NCI-H82 treated with DMSO at 0.1 percent for 48 hours (cell line): ENCODE measurements at regions not wholly inside any gene's neighbourhood (a gene's known extent, or its start where the extent isn't known, plus 50 kb on each side); places are given as distances from the start of the nearest gene placed in this dataset.
"Not testable (repeated sequence)": the region's sequence is repeated elsewhere in the genome, so short reads cannot be mapped to it uniquely, and the experiment has no call there.

Experiments
- DNase-seq: peaks from one replicate; lab custom pipeline; 2025; ENCODE audit not compliant: unreplicated experiment; lab: John Stamatoyannopoulos, UW

GRCh38 chr1:234907208-234907939 lies 221.3 kb downstream of the TOMM20 start:
- no peak for DNase-seq

DNA sequence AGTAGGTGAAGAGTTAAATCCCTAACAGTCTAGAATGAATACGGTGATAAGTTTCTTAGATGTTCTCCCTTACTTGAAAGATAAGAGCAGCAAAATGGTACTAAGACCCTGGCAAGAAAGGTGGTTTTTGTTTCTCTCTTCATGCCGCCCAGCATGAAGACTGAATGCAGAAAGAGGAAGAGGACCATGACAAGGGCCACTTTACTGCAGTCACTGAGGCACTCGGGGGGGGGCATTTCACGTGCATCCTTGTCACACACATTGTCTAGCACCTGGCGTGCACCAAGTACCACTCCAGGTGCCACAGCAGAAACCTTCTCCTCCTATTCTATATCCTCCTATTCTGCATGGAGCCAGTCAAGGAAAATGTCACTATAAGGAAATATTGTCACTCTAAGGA lies 222.0 kb downstream of the TOMM20 start:
- no peak for DNase-seq

GRCh38 chr1:234902774-234903547 lies 225.7 kb downstream of the TOMM20 start:
- DNase-seq = no peak

- DNase-seq = no peak
Measured at GRCh38 chr1:234901491-234902049, 227.1 kb downstream of the TOMM20 start.

DNA sequence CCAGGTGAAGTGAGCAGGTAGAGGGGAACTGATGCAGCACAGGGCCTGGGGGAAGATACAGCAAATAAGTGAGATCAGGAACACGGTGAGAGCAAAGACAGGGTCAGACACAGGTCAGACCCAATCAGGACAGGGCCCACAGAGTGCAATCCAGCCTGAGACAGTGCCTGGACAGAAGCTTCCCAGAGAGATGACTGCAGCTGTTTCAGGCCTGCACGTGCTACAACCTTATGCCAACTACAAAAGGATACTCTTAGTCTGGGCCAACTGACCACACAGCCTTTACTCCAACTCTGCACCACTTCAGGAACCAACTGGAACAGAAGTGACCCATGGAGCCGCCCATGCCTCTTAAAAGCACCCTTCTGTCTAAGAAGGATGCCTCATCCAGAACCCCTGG lies 228.0 kb downstream of the TOMM20 start:
- DNase-seq = no peak

DNA sequence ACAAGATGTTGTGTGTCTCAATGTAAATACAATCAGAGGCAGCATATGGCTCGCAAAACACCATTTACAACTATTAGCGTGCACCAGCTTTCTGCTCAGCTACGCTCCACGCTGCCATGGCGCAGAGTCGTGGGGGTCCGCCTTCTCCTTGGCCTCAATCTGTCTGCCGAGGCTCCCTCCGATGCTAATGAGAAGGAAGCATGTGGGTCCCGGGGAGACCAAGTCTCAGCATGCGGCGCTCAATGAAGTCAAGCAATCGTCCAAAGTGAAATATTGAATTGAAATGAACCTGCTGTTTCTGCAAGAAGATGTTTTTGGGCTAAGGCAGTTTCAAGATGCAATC lies 228.9 kb downstream of the TOMM20 start:
- DNase-seq = no peak

DNA sequence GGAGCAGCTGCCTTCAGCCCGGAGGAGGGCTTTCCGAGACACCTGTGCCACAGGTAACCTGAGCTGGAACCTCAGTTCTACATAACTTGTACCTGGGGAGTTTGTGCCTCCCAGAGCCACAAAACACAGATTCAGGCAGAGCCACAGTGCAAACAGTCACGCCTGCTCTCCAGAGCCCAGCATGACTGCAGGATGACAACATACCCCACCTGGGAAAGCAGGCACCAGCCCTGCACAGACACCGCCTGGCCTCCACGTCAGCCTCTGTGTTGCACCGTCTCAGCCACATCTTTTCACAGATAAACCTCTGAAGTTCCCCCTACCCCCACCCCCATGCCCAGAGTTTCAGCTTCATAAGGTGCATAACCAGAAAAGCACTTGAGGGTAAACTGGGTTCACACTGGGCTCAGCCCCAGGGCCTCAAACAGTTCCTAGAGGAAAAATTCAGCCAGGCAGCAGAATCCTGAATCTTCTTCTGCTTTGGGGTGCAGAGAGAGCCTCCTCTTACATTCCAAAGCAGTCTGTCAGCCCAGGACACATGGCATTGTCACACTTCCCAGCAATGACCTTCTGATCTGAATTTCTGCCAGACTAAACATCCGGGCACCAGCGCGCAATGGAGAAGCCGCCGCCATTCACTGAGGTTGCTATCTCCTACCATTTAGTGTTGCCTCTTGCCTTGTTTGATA lies 229.5 kb downstream of the TOMM20 start:
- no peak for DNase-seq

DNA sequence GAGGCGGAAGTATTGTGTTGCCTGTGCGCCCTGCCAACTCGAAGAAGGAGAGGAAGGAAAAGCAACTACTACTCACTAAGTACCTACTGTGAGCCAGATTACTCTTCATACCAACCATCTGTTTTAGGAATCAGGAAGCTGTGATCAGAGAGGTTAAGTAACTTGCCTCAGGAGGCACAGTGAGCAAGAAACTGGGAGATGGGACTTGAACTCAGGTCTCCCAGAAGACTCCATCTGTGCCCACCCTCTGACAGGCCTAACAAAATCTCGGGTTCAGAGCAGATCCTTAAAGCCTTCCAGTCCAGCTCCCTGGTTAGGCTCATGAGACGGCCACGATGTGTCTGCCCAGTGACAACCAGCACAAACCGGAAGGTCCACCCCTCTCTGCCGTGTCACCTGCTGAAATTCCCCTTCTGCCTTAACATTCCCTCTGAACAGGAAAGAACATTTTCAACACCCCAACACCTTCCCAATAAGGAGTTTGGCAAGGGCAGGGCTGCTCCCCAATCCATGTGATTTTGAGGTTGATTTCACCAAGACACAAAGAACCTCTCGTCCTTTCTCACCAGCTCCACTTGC lies 230.1 kb downstream of the TOMM20 start:
- no peak for DNase-seq

DNA sequence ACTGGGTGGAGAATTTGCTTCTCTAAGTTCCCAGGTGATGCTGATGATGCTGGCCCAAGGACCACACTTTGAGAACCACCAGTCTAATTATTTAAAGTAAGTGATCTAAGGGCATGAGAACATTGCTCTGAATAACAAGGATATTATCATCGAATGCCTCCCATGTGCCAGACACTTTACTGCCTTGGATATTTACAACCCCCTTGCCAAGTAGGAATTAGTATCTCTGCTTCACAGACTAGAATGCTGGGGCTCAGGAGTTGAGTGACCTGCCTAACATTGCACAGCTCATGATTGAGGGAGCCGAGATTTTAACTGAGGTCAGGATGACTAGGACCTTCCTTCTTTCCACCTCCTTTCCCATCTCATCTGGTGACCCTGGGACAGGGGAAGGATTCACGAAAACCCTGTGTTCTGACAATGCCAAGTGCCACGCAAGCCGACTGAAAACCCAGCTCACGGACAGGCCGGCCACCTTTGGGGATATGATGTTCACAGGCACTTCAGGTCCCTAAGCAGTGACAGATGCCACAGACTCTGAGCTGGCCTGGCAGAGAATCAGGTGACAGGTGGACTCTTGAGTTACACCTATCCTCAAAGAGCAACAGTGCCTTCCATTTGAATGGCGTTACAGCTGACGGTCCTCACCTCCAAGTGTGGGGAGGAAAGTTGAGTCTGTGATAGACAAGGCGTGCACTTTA lies 230.7 kb downstream of the TOMM20 start:
- no peak for DNase-seq

DNA sequence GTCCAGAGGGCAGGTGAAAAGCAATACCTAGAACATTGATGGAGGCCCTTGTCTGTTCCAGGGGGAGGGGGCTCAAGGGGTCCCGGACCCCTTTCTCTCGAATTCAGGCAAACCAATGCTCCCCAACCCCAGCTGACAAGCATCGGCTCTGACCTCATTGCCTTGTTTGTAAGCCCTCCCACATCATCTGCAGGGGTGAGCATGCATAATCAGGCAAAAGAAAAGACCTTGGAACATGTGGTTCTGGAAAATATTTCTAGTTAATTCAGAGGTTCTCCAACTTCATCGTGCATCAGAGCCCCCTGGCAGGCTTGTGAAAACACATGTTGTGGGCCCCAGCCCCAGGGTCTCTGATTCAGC lies 231.3 kb downstream of the TOMM20 start:
- DNase-seq = no peak

DNA sequence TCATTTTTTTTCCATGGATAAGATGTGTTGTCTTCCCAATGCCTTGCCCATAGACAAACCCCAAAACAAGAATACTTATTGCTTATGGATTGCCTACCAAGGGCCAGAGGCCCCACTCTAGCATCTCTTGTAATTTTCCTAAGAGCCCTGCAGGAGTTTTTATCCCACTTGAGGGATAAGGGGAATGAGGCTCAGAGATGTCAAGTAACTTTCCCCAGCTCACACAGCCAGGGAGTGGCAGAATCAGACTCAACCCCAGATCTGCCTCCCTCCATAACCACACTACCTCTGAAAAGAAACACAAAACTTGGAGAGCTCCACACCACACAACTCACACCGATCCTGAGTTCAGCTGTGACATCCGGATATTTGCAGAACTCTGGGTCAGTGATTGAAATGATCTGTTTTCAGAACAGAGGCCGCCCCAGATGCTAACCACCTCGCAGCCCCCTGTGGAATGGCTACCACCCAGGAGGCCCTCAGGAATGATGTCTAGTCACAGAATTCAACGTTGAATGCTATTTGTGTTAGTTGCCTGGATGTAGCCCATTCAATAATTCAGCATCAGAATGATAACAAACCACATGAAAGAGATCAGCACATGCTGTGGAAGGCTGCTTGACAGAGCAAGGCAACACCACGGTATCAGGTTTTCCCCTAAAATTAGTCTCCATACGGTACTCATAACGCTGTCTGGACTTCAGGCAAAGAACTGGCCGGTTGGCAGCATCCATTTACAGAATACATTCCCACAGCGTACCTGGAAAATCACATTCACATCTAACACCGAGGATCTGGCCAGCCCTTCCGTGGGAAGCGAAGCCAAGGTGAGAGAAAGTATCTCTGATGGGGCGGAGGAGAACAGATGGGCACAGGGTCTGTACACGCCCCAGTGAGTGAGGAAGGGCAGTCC lies 231.9 kb downstream of the TOMM20 start:
- DNase-seq = no peak

DNA sequence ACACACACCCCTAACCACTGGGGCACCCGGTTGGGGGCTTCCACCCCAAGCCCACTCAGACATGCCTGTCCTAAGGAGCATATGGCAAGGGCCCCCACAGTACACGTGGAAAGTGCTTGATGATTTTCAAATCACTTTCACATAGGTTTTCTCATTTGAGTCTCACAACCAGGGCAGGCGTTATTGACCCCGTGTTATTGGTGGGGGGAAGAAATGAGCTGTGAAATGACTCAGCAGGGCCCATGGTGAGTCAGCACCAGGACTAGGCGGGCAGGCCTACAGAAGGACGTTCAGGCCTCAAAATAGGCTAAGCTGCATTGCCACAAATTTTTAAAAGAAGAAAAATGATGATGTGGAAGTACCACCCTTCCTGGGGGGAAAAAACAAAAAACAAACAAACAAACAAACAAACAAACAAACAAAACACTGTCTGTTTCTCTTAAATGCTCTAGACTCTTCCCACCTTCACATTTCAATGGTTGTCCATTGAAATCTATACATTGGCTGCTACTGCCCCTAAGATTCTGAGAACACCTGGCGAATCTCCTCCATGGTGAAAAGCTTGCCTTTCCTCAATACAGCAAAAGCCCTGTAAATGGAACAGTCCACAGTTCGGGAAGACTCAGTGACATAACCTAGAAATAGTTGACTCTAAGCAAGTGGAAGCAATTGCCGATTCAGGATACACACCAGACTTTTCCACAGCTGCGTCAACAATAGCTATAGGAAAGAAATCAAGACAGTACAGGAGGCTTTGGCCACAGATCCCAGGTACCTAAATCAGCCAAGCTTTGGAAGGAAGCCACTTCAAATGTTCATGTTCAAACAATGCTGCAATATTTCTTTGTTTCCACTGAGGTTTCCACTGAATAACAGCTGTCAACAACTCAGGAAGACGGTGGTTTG lies 234.7 kb downstream of the TOMM20 start:
- no peak for DNase-seq

- no peak for DNase-seq
Measured at GRCh38 chr1:234893359-234893724, 235.3 kb downstream of the TOMM20 start.

DNA sequence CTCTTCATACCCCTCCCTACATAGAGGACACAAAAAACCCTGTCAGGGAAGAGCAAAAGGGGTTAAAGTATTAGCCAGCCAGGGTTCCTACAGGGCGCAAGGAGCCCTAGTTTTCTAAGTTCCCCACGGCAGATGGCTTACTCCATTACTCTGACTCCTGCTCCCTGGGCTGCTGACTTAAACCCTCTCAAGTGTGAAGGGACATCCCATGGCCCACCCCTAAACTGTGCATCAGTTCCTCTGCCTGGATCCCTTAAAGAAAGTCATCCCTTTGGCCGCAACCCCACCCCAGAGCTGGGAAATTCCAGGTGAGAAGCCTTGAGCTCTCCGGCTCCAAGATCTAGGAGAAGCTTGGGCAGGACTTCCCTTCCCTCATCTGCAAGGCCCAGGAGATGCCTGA lies 236.0 kb downstream of the TOMM20 start:
- DNase-seq = no peak

DNA sequence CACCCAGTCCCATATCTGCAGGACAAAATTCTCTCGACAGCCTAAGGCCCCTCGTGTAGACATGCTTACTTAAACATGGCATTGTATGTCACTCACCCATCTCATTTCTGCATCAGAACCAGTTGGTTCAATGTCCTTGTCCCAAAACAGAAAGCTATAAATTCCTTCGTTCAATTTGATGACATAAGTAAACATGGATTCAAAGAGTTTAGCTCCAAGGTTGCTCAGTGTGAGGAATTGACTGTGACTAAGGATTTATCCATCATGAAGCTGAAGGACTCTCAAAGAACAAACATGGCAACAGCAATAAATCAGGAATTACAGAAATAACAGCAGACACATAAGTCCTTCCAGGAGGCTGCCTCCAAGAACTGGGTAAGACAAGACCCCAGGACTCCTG lies 237.2 kb downstream of the TOMM20 start:
- DNase-seq = no peak

GRCh38 chr1:234889643-234890042 lies 239.0 kb downstream of the TOMM20 start:
- no peak for DNase-seq

- not testable (repeated sequence) for DNase-seq
Measured at GRCh38 chr1:234888247-234888646, 240.4 kb downstream of the TOMM20 start.

DNA sequence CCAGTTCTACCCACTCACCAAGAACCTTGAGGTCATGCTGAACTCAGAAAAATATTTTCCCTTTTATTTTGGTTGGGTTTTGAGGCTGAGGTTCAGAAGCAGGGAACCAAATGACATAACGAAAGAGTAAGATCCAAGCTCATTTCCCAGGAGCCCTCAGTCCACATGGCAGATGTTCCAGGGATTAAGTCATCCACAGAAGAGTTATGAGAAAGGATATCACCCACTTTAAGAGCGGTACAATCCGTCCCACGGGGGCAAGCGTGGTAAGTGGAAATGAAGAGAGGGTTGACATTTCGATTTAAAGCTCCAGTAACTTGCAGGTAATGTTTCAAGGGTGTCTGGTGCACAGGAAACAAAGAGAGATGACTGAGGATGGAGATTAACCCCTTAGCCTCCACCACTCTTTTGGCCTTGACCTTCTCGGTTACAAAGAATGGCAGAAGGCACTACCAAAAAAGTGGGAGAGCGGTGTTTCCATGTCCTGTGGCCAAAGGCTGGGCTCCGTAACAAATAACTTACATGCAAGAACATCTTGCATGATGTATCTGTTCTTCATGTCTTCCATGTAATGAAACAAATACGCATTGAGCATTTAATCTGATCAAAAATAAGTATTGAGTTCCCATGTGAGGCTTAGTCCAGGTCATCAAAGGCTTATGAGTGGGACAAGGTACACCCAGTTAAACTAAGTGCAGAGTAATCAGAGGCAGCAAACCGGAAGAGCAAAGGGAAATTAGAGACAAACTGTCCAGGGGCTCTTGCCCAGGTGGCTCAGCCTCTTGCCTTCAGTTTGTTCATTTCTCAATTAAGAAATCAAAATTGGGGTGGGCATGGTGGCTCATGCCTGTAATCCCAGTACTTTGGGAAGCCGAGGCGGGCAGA lies 241.4 kb downstream of the TOMM20 start:
- DNase-seq = peak; percentile 93
